ENCODE measurements at regions not wholly inside any gene's neighbourhood (a gene's known extent, or its start where the extent isn't known, plus 50 kb on each side); places are given as distances from the start of the nearest gene placed in this dataset.

- no peak overlapping the region for H3K4me3 ChIP-seq (ENCODE audit: low read depth, low read length)
- POLR2A ChIA-PET = no interaction called here
- H3K36me3 ChIP-seq (ENCODE audit: control insufficient read depth, insufficient read depth, low read length) = no peaks in the 10 kb centered on the region
- CTCF ChIA-PET = no interaction called here
- no peak for TF ChIP-seq CTCF (IDR thresholded peaks at IDR 0.05; ENCODE audit: insufficient read depth, low read depth, low read length)
- no peaks in the 10 kb centered on the region for H3K27me3 ChIP-seq (ENCODE audit: control insufficient read depth, insufficient read depth, low read length)
- no peak for DNase-seq (ENCODE audit: low read depth)
These were observed 260.6 kb upstream of the LINC00305 start for GRCh38 chr18:64409511-64409910.

GRCh38 chr18:64407606-64408005, 258.7 kb upstream of the LINC00305 start:
- no peak for TF ChIP-seq CTCF (IDR thresholded peaks at IDR 0.05; ENCODE audit: insufficient read depth, low read depth, low read length)
- Histone ChIP-seq H3K4me3 (ENCODE audit: low read depth, low read length) (no peak overlapping the region), H3K36me3 (ENCODE audit: control insufficient read depth, insufficient read depth, low read length) (no peaks in the 10 kb centered on the region), H3K27me3 (ENCODE audit: control insufficient read depth, insufficient read depth, low read length) (no peaks in the 10 kb centered on the region)
- CTCF ChIA-PET = no interaction called here
- POLR2A ChIA-PET = no interaction called here
- DNase-seq (ENCODE audit: low read depth) = no peak

DNA sequence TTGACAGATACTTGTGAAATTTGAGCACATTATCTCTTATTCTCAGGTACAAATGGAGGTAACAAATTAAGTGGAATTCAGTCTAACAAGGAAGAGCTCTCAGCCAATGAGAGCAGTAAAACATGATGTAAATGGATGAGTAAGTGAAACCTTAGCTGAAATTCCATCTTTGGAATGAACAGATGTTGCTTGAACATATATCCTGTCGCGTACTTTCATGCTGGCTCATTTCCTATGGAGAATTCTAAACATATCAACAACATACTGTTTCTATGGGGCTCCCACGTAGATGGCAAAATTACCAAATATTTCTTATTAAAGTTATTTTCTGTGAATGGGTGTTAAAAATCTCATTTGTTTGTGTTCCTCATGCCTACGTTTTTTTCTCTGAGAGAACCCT, 256.3 kb upstream of the LINC00305 start:
- TF ChIP-seq CTCF (IDR thresholded peaks at IDR 0.05; ENCODE audit: insufficient read depth, low read depth, low read length) = no peak
- CTCF ChIA-PET = no interaction called here

DNA sequence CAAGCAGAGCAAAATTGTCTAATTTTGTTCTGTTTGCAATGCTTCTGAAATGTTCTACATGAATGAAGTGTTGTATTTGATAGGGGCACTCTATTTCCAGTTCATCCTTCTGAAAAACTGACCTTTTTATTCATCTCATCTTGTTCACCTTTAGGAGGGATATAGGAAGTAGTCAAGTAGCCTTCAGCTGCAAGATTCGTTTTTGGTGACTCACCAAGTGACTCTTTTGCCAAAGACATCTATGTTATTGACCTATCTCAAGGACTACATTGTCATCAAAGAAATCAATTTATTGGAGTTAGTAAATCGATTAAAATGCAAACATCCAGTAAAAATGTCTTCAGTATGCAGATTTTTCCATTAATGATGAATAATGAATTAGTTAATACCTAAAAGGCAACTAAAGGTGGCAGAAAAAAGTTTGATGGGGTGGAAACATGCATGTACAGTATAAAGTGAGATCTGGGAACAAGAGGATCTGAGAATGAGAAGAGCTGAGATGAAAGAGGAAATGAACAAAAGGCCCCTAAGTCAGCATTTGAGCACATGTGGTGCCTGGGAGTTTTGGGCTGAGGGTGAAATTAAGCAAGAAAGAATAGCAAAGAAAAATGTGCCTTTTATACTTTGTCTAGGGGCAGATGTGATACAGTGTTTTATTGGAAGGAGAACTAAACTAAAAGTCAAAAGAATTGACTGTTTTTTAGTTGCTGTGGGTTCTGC, 255.1 kb upstream of the LINC00305 start:
- POLR2A ChIA-PET = no interaction called here

More for the DNA sequence above, 256.3 kb upstream of the LINC00305 start:
- Histone ChIP-seq H3K27me3 (ENCODE audit: control insufficient read depth, insufficient read depth, low read length) (no peaks in the 10 kb centered on the region), H3K36me3 (ENCODE audit: control insufficient read depth, insufficient read depth, low read length) (no peaks in the 10 kb centered on the region), H3K4me3 (ENCODE audit: low read depth, low read length) (no peak overlapping the region)
- POLR2A ChIA-PET = no interaction called here
- DNase-seq (ENCODE audit: low read depth) = no peak

GRCh38 chr18:64402636-64403035, 253.7 kb upstream of the LINC00305 start:
- DNase-seq (ENCODE audit: low read depth) = no peak
- CTCF ChIA-PET = interaction anchor here (0.7 kb wide), 1 partner anchor 71 kb away, joined by 3 read pairs; no protein-coding TSS in a partner anchor
- POLR2A ChIA-PET = no interaction called here
- Histone ChIP-seq H3K27me3 (ENCODE audit: control insufficient read depth, insufficient read depth, low read length) (no peaks in the 10 kb centered on the region), H3K36me3 (ENCODE audit: control insufficient read depth, insufficient read depth, low read length) (no peaks in the 10 kb centered on the region), H3K4me3 (ENCODE audit: low read depth, low read length) (no peak overlapping the region)
- TF ChIP-seq CTCF (IDR thresholded peaks at IDR 0.05; ENCODE audit: insufficient read depth, low read depth, low read length) = no peak

More for the DNA sequence above, 255.1 kb upstream of the LINC00305 start:
- CTCF ChIA-PET = no interaction called here
- no peaks in the 10 kb centered on the region for H3K36me3 ChIP-seq (ENCODE audit: control insufficient read depth, insufficient read depth, low read length)
- H3K4me3 ChIP-seq (ENCODE audit: low read depth, low read length) = no peak overlapping the region
- H3K27me3 ChIP-seq (ENCODE audit: control insufficient read depth, insufficient read depth, low read length) = no peaks in the 10 kb centered on the region
- no peak for DNase-seq (ENCODE audit: low read depth)
- no peak for TF ChIP-seq CTCF (IDR thresholded peaks at IDR 0.05; ENCODE audit: insufficient read depth, low read depth, low read length)
